ENCODE measurements at regions not wholly inside any gene's neighbourhood (a gene's known extent, or its start where the extent isn't known, plus 50 kb on each side); places are given as distances from the start of the nearest gene placed in this dataset.

- TF ChIP-seq BACH1 (IDR thresholded peaks at IDR 0.05; ENCODE audit: borderline replicate concordance) = no peak
- no peak for TF ChIP-seq ZNF207 (IDR thresholded peaks at IDR 0.05; ENCODE audit: borderline replicate concordance)
- TF ChIP-seq ZNF384 (IDR thresholded peaks at IDR 0.05; ENCODE audit: borderline replicate concordance, low read depth, low read length) = no peak
- no peak for TF ChIP-seq NFYB (IDR thresholded peaks at IDR 0.05; ENCODE audit: insufficient read depth, low read depth, low read length)
- TF ChIP-seq PAX5 (IDR thresholded peaks at IDR 0.05; ENCODE audit: borderline replicate concordance, low read depth, low read length) = no peak
- no peak for TF ChIP-seq FOXM1 (IDR thresholded peaks at IDR 0.05; ENCODE audit: low read depth, low read length)
- no peak for TF ChIP-seq NKRF (conservative IDR thresholded peaks at IDR 0.05)
- TF ChIP-seq TCF7 (IDR thresholded peaks at IDR 0.05; ENCODE audit: borderline replicate concordance) = no peak
- TF ChIP-seq JUNB (IDR thresholded peaks at IDR 0.05) = no peak
- no peak for TF ChIP-seq SMAD1 (IDR thresholded peaks at IDR 0.05; ENCODE audit: low read depth, partially characterized antibody)
- TF ChIP-seq ESRRA (IDR thresholded peaks at IDR 0.05; ENCODE audit: low read length) = no peak
These were observed 191.1 kb upstream of the DDI1 start (continued) for GRCh38 chr11:103845331-103845730.

GRCh38 chr11:103848686-103849085 is 187.8 kb upstream of the DDI1 start:
- Histone ChIP-seq H3K27ac (ENCODE audit: control insufficient read depth, insufficient read depth) (no peak overlapping the region), H3K4me3 (no peak overlapping the region), H2AFZ (ENCODE audit: control insufficient read depth, low read depth, low read length) (no peak overlapping the region), H3K36me3 (ENCODE audit: control insufficient read depth in 2 of 2, insufficient read depth in 2 of 2, low read length in 1 of 2) (no peaks in the 10 kb centered on the region), H3K4me1 (ENCODE audit: control insufficient read depth, insufficient read depth, low read length) (0 out of 2 replicates have a peak, but pooled peaks cover 3% of the 10 kb centered on the region), H3K9ac (ENCODE audit: control insufficient read depth, insufficient read depth, low read length) (no peak overlapping the region), H3K27me3 (replicated peaks in 1 of 2; ENCODE audit: control insufficient read depth in 2 of 2, insufficient read depth in 2 of 2, low read length in 1 of 2) (no peaks in the 10 kb centered on the region), H4K20me1 (ENCODE audit: control insufficient read depth, insufficient read depth) (no peaks in the 10 kb centered on the region), H3K9me3 (replicated peaks; ENCODE audit: control insufficient read depth, insufficient read depth, low read length) (no peaks in the 10 kb centered on the region), H3K79me2 (ENCODE audit: control insufficient read depth, insufficient read depth, low read length) (no peaks in the 10 kb centered on the region), H3K4me2 (ENCODE audit: control insufficient read depth, insufficient read depth) (no peak overlapping the region)
- DNase-seq (ENCODE audit: low read depth, low spot score) (no peak), FAIRE-seq (no peak), ATAC-seq (no peak)
- WGBS (ENCODE audit: insufficient coverage, insufficient replicate concordance, low lambda C conversion rate, missing lambda C conversion rate) = 49% methylated on average over 5 of the region's 5 CpGs
- no TSS peak for BruUV-seq (replicated peaks)
- intact Hi-C loops (cut with micrococcal nuclease; ENCODE audit: unreplicated experiment) = no loop called here
- ChIA-PET CTCF (interaction anchor here (0.8 kb wide), 1 partner anchor 393 kb away, joined by 3 read pairs; no protein-coding TSS in a partner anchor), POLR2A (no interaction called here), RAD21 (ENCODE audit: unreplicated experiment) (no interaction called here), SMC1A (ENCODE audit: uncharacterized antibody, unreplicated experiment) (no interaction called here)
- in situ Hi-C loops (cut with MboI) = no loop called here
- TF ChIP-seq POLR2AphosphoS2 (IDR thresholded peaks at IDR 0.05; ENCODE audit: low read depth, low read length) = no peak
- TF ChIP-seq FOS (IDR thresholded peaks at IDR 0.05; ENCODE audit: borderline replicate concordance, extremely low read depth, insufficient read length) = no peak
- no peak for TF ChIP-seq CEBPZ (IDR thresholded peaks at IDR 0.05; ENCODE audit: low read depth, low read length)
- no peak for TF ChIP-seq IRF4 (IDR thresholded peaks at IDR 0.05; ENCODE audit: low read depth, low read length)
- no peak for TF ChIP-seq POLR2A (IDR thresholded peaks at IDR 0.05; ENCODE audit: low read depth, low read length)
- TF ChIP-seq BCL3 (IDR thresholded peaks at IDR 0.05; ENCODE audit: borderline replicate concordance, insufficient read depth, low read depth, low read length, poor library complexity, severe bottlenecking) = no peak
- no peak for TF ChIP-seq CBX3 (IDR thresholded peaks at IDR 0.05; ENCODE audit: borderline replicate concordance, low read depth)
- no peak for TF ChIP-seq SIN3A (IDR thresholded peaks at IDR 0.05; ENCODE audit: low read depth, low read length)

All from GM12878 (cell line).